PFSK-1 (cell line): ENCODE measurements at regions not wholly inside any gene's neighbourhood (a gene's known extent, or its start where the extent isn't known, plus 50 kb on each side); places are given as distances from the start of the nearest gene placed in this dataset.

Experiments used
- FOXP2 ChIP-seq: optimal IDR thresholded peaks from 2 replicates; pipeline ENCODE3; 2011; ENCODE audit warnings: borderline replicate concordance, control low read depth, inconsistent platforms; ENCODE audit not compliant: insufficient read depth; ENCODE audit errors: extremely low read length, extremely low read depth
- POLR2AphosphoS5 ChIP-seq: IDR thresholded peaks from 2 replicates; pipeline ENCODE4 v1.6.1; 2012; ENCODE audit warnings: low read depth, mild to moderate bottlenecking, control low read depth, low read length, moderate library complexity
- SIN3A ChIP-seq: IDR thresholded peaks from 2 replicates; pipeline ENCODE4 v1.6.1; 2012; ENCODE audit warnings: mild to moderate bottlenecking, low read length, moderate library complexity, borderline replicate concordance; ENCODE audit not compliant: insufficient read depth
- TAF1 ChIP-seq: IDR thresholded peaks from 2 replicates; pipeline ENCODE4 v1.6.1; 2012; ENCODE audit warnings: low read length, control low read depth, borderline replicate concordance; ENCODE audit not compliant: insufficient read depth
- TF ChIP-seq, protein P1 (sequence below), 2 experiments: IDR thresholded peaks; 2 replicates each; pipeline versions ENCODE4 v1.6.1 to v1.8.0; 2011 to 2012; ENCODE audit warnings: low read depth in 2 of 2, low read length in 2 of 2, control low read depth in 1 of 2, inconsistent platforms in 1 of 2, mild to moderate bottlenecking in 1 of 2, moderate library complexity in 1 of 2; ENCODE audit not compliant: insufficient read depth in 1 of 2

DNA sequence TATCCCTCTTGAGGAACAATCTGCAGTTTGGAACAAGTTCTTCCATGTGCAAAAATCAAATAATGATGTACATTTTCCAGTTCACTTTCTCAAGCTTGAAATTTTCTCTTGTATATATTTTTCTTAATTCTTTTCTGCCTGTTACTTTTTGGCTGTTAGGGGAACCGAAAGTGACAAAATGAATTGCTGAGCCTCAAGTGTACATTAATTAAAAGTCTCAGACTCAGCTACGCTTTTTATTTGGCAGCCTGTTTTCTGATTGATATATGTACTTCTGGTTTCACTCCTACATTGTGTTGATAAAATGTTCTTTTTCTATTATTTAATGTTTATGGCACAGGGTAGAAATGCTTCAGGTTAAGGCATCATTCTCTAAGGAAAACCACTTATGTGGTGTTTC lies 999.5 kb downstream of the PDHA2 start:
- TF ChIP-seq, protein P1, sequence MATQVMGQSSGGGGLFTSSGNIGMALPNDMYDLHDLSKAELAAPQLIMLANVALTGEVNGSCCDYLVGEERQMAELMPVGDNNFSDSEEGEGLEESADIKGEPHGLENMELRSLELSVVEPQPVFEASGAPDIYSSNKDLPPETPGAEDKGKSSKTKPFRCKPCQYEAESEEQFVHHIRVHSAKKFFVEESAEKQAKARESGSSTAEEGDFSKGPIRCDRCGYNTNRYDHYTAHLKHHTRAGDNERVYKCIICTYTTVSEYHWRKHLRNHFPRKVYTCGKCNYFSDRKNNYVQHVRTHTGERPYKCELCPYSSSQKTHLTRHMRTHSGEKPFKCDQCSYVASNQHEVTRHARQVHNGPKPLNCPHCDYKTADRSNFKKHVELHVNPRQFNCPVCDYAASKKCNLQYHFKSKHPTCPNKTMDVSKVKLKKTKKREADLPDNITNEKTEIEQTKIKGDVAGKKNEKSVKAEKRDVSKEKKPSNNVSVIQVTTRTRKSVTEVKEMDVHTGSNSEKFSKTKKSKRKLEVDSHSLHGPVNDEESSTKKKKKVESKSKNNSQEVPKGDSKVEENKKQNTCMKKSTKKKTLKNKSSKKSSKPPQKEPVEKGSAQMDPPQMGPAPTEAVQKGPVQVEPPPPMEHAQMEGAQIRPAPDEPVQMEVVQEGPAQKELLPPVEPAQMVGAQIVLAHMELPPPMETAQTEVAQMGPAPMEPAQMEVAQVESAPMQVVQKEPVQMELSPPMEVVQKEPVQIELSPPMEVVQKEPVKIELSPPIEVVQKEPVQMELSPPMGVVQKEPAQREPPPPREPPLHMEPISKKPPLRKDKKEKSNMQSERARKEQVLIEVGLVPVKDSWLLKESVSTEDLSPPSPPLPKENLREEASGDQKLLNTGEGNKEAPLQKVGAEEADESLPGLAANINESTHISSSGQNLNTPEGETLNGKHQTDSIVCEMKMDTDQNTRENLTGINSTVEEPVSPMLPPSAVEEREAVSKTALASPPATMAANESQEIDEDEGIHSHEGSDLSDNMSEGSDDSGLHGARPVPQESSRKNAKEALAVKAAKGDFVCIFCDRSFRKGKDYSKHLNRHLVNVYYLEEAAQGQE (IDR thresholded peaks at IDR 0.05; ENCODE audit: insufficient read depth in 1 of 2, low read depth in 2 of 2, low read length in 2 of 2) = no peak
- no peak for TF ChIP-seq POLR2AphosphoS5
- TF ChIP-seq TAF1 = no peak
- no peak for TF ChIP-seq FOXP2
- TF ChIP-seq SIN3A = no peak

DNA sequence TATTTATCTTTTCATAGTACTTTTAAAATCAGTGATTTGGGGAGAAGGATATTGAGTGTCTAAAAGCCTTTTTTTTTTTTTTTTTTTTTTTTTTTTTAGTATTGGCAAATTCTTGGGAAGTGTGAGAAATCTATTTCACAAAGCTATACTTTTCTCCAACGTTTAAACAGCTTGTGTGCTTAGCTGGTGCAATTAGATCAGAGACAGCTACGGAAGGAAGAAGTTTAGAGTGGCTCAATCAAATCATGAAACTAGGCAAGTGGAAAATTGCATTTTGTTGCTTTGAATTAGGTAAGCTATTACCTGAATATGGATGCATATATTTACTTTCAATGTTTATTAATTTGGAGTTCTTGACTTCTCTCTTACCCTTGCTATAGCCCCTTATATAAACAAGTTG lies 1001.9 kb downstream of the PDHA2 start:
- no peak for TF ChIP-seq SIN3A
- TF ChIP-seq TAF1 = no peak
- TF ChIP-seq, protein P1 (IDR thresholded peaks at IDR 0.05; ENCODE audit: insufficient read depth in 1 of 2, low read depth in 2 of 2, low read length in 2 of 2) = no peak
- TF ChIP-seq POLR2AphosphoS5 = no peak
- TF ChIP-seq FOXP2 = no peak

DNA sequence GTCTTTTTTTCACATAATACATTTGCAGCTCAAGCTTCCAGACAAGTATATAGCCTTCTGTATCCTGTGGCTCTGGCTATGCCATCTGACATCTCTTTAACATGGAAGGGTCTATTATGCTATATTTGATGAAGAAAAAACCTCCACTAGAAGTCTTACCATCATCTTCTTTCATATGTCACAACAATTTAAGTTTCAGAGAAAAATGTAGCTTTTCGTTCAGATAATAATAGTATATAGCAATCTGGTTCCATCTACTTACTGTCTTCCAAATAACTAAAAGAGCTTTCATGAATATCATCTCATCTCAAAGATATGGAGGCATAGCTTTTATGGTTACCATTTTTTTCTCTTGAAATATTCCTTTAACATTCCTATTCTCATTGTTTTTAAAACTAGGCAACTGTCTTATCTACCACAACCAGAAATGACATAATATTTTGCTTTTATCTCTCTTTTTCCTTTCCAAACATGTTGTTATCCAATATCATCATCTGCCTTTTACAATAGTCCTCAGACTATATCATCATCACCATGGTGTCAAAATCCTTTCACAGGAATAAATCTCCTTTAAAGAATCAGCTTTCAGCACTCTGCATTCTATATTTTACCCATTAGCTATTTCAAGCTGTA lies 1005.1 kb downstream of the PDHA2 start:
- no peak for TF ChIP-seq SIN3A

DNA sequence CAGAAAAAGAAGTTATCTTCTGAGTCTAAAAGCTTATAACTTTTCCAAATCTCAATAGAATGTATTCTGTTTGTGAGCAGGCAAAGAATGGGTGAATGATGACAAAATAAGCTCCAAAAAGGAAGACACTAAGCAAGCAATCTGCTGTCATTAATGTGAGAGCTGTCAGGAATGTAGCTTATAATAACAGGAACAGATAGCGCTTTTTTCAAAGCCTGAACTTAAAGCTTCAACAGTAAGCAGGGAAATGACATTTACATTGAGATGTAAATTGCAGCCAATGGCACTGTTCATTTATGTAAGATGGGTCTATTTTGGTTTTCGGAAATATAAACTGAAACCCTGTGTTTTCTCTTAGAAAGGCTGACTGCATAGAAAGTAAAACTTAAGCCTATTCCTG lies 1005.9 kb downstream of the PDHA2 start:
- no peak for TF ChIP-seq SIN3A
- TF ChIP-seq, protein P1 (IDR thresholded peaks at IDR 0.05; ENCODE audit: insufficient read depth in 1 of 2, low read depth in 2 of 2, low read length in 2 of 2) = no peak
- TF ChIP-seq TAF1 = no peak
- no peak for TF ChIP-seq FOXP2
- TF ChIP-seq POLR2AphosphoS5 = no peak

DNA sequence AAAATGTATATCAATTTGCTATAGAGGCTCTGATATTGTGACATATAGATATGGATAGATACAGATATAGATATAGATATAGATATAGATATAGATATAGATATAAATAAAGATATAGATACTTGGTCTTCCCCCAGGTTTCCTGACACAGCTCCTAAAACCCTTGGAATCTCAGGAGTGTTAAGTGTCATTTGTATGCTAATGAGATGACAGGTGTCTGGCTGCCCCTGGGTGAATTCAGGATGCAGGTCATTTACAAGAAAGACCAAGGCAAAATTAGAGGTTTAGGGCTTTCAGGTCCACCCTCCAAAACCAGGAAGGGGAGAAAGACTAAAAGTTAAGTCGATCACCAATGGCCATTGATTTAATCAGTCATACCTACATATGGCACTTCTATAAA lies 1034.8 kb downstream of the PDHA2 start:
- TF ChIP-seq TAF1 (no peak), POLR2AphosphoS5 (no peak), FOXP2 (no peak), SIN3A (no peak)
- TF ChIP-seq, protein P1 (IDR thresholded peaks at IDR 0.05; ENCODE audit: insufficient read depth in 1 of 2, low read depth in 2 of 2, low read length in 2 of 2) = no peak

DNA sequence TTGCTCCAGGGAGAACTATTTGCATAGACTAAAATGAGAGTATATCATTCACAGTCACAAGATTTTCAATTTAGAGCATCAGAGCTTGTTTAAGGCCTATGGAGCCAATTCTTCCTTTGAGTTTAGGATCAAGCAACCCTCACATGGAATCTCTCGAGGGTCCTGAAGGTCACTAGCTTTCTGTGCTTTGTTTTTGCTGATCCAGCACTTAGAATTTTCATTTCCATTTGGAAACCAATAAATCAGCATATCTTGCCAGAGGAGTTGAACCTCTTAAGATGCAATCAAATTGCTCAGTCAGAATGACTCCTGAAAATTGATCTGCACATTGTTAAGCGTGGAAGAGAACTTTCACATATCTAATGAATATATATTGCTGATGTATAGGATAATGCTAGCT lies 1039.6 kb downstream of the PDHA2 start:
- TF ChIP-seq SIN3A (no peak), FOXP2 (no peak), POLR2AphosphoS5 (no peak)
- TF ChIP-seq, protein P1 (IDR thresholded peaks at IDR 0.05; ENCODE audit: insufficient read depth in 1 of 2, low read depth in 2 of 2, low read length in 2 of 2) = no peak
